HUES64 (cell line): ENCODE measurements at regions not wholly inside any gene's neighbourhood (a gene's known extent, or its start where the extent isn't known, plus 50 kb on each side); places are given as distances from the start of the nearest gene placed in this dataset.

Experiments
- H3K27ac ChIP-seq: 2 replicates; pipeline ENCODE4 v1.7.0; 2013; ENCODE audit warnings: low read depth, low read length, inconsistent platforms
- H3K27me3 ChIP-seq: 2 replicates; pipeline ENCODE4 v1.6.1; 2013; ENCODE audit warnings: mild to moderate bottlenecking, low read length; ENCODE audit not compliant: insufficient read depth
- H3K36me3 ChIP-seq: 2 replicates; pipeline ENCODE4 v1.6.1; 2013; ENCODE audit warnings: mild to moderate bottlenecking, low read length; ENCODE audit not compliant: insufficient read depth
- H3K4me1 ChIP-seq: 2 replicates; pipeline ENCODE4 v1.6.1; 2013; ENCODE audit warnings: mild to moderate bottlenecking, low read length, moderate library complexity; ENCODE audit not compliant: insufficient read depth
- H3K4me3 ChIP-seq: 2 replicates; pipeline ENCODE4 v1.5.1; 2013; ENCODE audit warnings: mild to moderate bottlenecking, low read length, moderate library complexity
- H3K9ac ChIP-seq: 2 replicates; pipeline ENCODE4 v1.6.1; 2013; ENCODE audit warnings: mild to moderate bottlenecking, low read depth, low read length
- H3K9me3 ChIP-seq: 2 replicates; pipeline ENCODE4 v1.6.1; 2013; ENCODE audit warnings: low read depth, low read length; ENCODE audit not compliant: insufficient read depth
- WGBS: fragments of 150-250, 120-280 bp; methylation state at CpG from one replicate; pipeline ENCODE4 v1.1.7; 2013; ENCODE audit warnings: missing lambda C conversion rate; 5-methylcytosine and 5-hydroxymethylcytosine counted together

- no peaks in the 10 kb centered on the region for H3K36me3 ChIP-seq
- no peak overlapping the region for H3K27ac ChIP-seq
- no peak overlapping the region for H3K4me3 ChIP-seq
- H3K4me1 ChIP-seq = no peaks in the 10 kb centered on the region
- no peaks in the 10 kb centered on the region for H3K9me3 ChIP-seq
- H3K9ac ChIP-seq = no peak overlapping the region
- no peaks in the 10 kb centered on the region for H3K27me3 ChIP-seq
These were observed 124.5 kb upstream of the CSF3R start for GRCh38 chr1:36607263-36607651.

- Histone ChIP-seq H3K9me3 (no peaks in the 10 kb centered on the region), H3K9ac (no peak overlapping the region), H3K27ac (no peak overlapping the region), H3K27me3 (no peaks in the 10 kb centered on the region), H3K36me3 (no peaks in the 10 kb centered on the region), H3K4me1 (no peaks in the 10 kb centered on the region), H3K4me3 (no peak overlapping the region)
- WGBS = 87% methylated on average over 12 of the region's 12 CpGs
These were observed 124.0 kb upstream of the CSF3R start for GRCh38 chr1:36606641-36607262.

- Histone ChIP-seq H3K27ac (no peak overlapping the region), H3K9me3 (no peaks in the 10 kb centered on the region), H3K9ac (no peak overlapping the region), H3K36me3 (no peaks in the 10 kb centered on the region), H3K4me3 (no peak overlapping the region), H3K4me1 (no peaks in the 10 kb centered on the region), H3K27me3 (no peaks in the 10 kb centered on the region)
- 85% methylated on average over 7 of the region's 7 CpGs for WGBS
These were observed 123.4 kb upstream of the CSF3R start for GRCh38 chr1:36605942-36606640.

GRCh38 chr1:36603461-36603860 is 120.7 kb upstream of the CSF3R start:
- Histone ChIP-seq H3K4me3 (no peak overlapping the region), H3K27me3 (no peaks in the 10 kb centered on the region), H3K9ac (no peak overlapping the region), H3K4me1 (no peaks in the 10 kb centered on the region), H3K9me3 (no peaks in the 10 kb centered on the region), H3K36me3 (no peaks in the 10 kb centered on the region), H3K27ac (no peak overlapping the region)
- WGBS = 82% methylated on average over 3 of the region's 3 CpGs

GRCh38 chr1:36602184-36602583 is 119.5 kb upstream of the CSF3R start:
- H3K4me3 ChIP-seq = no peak overlapping the region
- no peak overlapping the region for H3K9ac ChIP-seq
- no peak overlapping the region for H3K27ac ChIP-seq
- no peaks in the 10 kb centered on the region for H3K9me3 ChIP-seq
- no peaks in the 10 kb centered on the region for H3K4me1 ChIP-seq
- H3K36me3 ChIP-seq = no peaks in the 10 kb centered on the region
- H3K27me3 ChIP-seq = no peaks in the 10 kb centered on the region
- 85% methylated on average over 4 of the region's 4 CpGs for WGBS

GRCh38 chr1:36599828-36600227 is 117.1 kb upstream of the CSF3R start:
- no peaks in the 10 kb centered on the region for H3K4me1 ChIP-seq
- WGBS = 92% methylated on average over 1 of the region's 1 CpG
- no peak overlapping the region for H3K4me3 ChIP-seq
- H3K36me3 ChIP-seq = no peaks in the 10 kb centered on the region
- no peaks in the 10 kb centered on the region for H3K27me3 ChIP-seq
- no peak overlapping the region for H3K9ac ChIP-seq
- H3K9me3 ChIP-seq = no peaks in the 10 kb centered on the region
- H3K27ac ChIP-seq = no peak overlapping the region

GRCh38 chr1:36597514-36597913 is 114.8 kb upstream of the CSF3R start:
- Histone ChIP-seq H3K9me3 (no peaks in the 10 kb centered on the region), H3K27ac (no peak overlapping the region), H3K36me3 (no peaks in the 10 kb centered on the region), H3K4me1 (no peaks in the 10 kb centered on the region), H3K4me3 (no peak overlapping the region), H3K9ac (no peak overlapping the region), H3K27me3 (no peaks in the 10 kb centered on the region)
- 86% methylated on average over 5 of the region's 5 CpGs for WGBS

GRCh38 chr1:36595921-36596320 is 113.2 kb upstream of the CSF3R start:
- Histone ChIP-seq H3K9me3 (no peaks in the 10 kb centered on the region), H3K4me3 (no peak overlapping the region), H3K4me1 (peaks cover 4% of the 10 kb centered on the region), H3K27me3 (no peaks in the 10 kb centered on the region), H3K36me3 (no peaks in the 10 kb centered on the region), H3K9ac (no peak overlapping the region), H3K27ac (no peak overlapping the region)
- WGBS = 83% methylated on average over 11 of the region's 11 CpGs

GRCh38 chr1:36595349-36595748 is 112.6 kb upstream of the CSF3R start:
- Histone ChIP-seq H3K4me3 (no peak overlapping the region), H3K27ac (no peak overlapping the region), H3K9me3 (no peaks in the 10 kb centered on the region), H3K27me3 (no peaks in the 10 kb centered on the region), H3K36me3 (no peaks in the 10 kb centered on the region), H3K4me1 (peaks cover 10% of the 10 kb centered on the region), H3K9ac (no peak overlapping the region)
- 83% methylated on average over 11 of the region's 11 CpGs for WGBS

GRCh38 chr1:36594023-36594422 is 111.3 kb upstream of the CSF3R start:
- Histone ChIP-seq H3K27me3 (no peaks in the 10 kb centered on the region), H3K4me1 (peaks cover 11% of the 10 kb centered on the region)

GRCh38 chr1:36591278-36591677 is 108.6 kb upstream of the CSF3R start:
- Histone ChIP-seq H3K9me3 (no peaks in the 10 kb centered on the region), H3K36me3 (no peaks in the 10 kb centered on the region), H3K4me3 (peak overlapping the region; percentile 44), H3K27me3 (no peaks in the 10 kb centered on the region), H3K9ac (no peak overlapping the region), H3K27ac (no peak overlapping the region), H3K4me1 (peaks cover 23% of the 10 kb centered on the region)
- 55% methylated on average over 7 of the region's 7 CpGs for WGBS

More at GRCh38 chr1:36594023-36594422, 111.3 kb upstream of the CSF3R start:
- WGBS = 88% methylated on average over 7 of the region's 7 CpGs
- no peak overlapping the region for H3K27ac ChIP-seq
- no peak overlapping the region for H3K9ac ChIP-seq
- no peaks in the 10 kb centered on the region for H3K36me3 ChIP-seq
- H3K9me3 ChIP-seq = no peaks in the 10 kb centered on the region
- H3K4me3 ChIP-seq = no peak overlapping the region
